Fibroblast of skin of left biceps (primary cell): ENCODE measurements at regions not wholly inside any gene's neighbourhood (a gene's known extent, or its start where the extent isn't known, plus 50 kb on each side); places are given as distances from the start of the nearest gene placed in this dataset.

Source experiments
- DNase-seq, 2 experiments: peaks; one replicate each; pipeline ENCODE4 v3.0.0-alpha.2; 2013; ENCODE audit warnings: low read depth in 2 of 2

GRCh38 chr9:672851-673250, 168.6 kb upstream of the DMRT1 start:
- no peak for DNase-seq

GRCh38 chr9:673264-673965, 168.1 kb upstream of the DMRT1 start:
- DNase-seq, result no peak

GRCh38 chr9:673966-674526, 167.5 kb upstream of the DMRT1 start:
- DNase-seq, result no peak

GRCh38 chr9:675697-676370, 165.7 kb upstream of the DMRT1 start:
- no peak for DNase-seq

GRCh38 chr9:676780-677438, 164.6 kb upstream of the DMRT1 start:
- DNase-seq, result no peak

GRCh38 chr9:677461-678097, 163.9 kb upstream of the DMRT1 start:
- DNase-seq, result no peak

GRCh38 chr9:678897-679296, 162.6 kb upstream of the DMRT1 start:
- DNase-seq, result no peak

GRCh38 chr9:679462-679861, 162.0 kb upstream of the DMRT1 start:
- DNase-seq, result no peak

- DNase-seq, result no peak
Measured at GRCh38 chr9:680106-680505, 161.4 kb upstream of the DMRT1 start.

- DNase-seq, result no peak
Measured at GRCh38 chr9:682633-683508, 158.6 kb upstream of the DMRT1 start.

- no peak for DNase-seq
Measured at GRCh38 chr9:683509-684021, 157.9 kb upstream of the DMRT1 start.

GRCh38 chr9:684054-684890, 157.2 kb upstream of the DMRT1 start:
- peak in 1 of 2 experiments; percentile 36 for DNase-seq

- peak; percentile 84 to 85 for DNase-seq
Measured at GRCh38 chr9:684941-685340, 156.6 kb upstream of the DMRT1 start.

- no peak for DNase-seq
Measured at GRCh38 chr9:686321-686813, 155.1 kb upstream of the DMRT1 start.

- DNase-seq, result no peak
Measured at GRCh38 chr9:687034-687785, 154.3 kb upstream of the DMRT1 start.

GRCh38 chr9:687994-688393, 153.5 kb upstream of the DMRT1 start:
- DNase-seq, result no peak

- DNase-seq, result no peak
Measured at GRCh38 chr9:690517-691111, 150.9 kb upstream of the DMRT1 start.

- no peak for DNase-seq
Measured at GRCh38 chr9:691825-692400, 149.6 kb upstream of the DMRT1 start.
